SK-N-SH (cell line): ENCODE measurements at regions not wholly inside any gene's neighbourhood (a gene's known extent, or its start where the extent isn't known, plus 50 kb on each side); places are given as distances from the start of the nearest gene placed in this dataset.

Experiments
- RAD21 ChIP-seq: IDR thresholded peaks from 2 replicates; pipeline ENCODE4 v1.6.1; 2012; ENCODE audit warnings: mild to moderate bottlenecking, low read length
- SIN3A ChIP-seq: IDR thresholded peaks from 2 replicates; pipeline ENCODE4 v1.6.1; 2012; ENCODE audit warnings: low read depth, mild to moderate bottlenecking, low read length, moderate library complexity, borderline replicate concordance

DNA sequence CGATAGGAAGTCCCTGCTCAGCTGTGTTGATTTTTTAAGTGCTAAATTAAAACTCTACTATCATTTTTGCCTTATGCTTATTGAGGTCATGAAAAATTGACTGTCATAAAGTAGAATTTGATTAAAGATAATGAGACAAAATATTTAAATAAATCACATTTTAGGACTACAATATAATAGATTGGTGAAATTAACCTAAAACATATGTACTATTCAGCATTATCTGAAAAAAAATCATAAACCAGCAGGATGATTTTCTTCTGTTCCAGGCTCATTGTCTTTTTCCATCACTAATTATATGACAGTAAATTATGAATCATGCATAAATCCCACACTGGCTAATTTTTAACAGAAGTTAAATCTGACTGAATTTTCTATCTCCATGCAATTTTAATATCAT, 373.6 kb upstream of the NRSN1 start:
- no peak for TF ChIP-seq SIN3A
- no peak for TF ChIP-seq RAD21
